GM12865 (cell line): ENCODE measurements at regions not wholly inside any gene's neighbourhood (a gene's known extent, or its start where the extent isn't known, plus 50 kb on each side); places are given as distances from the start of the nearest gene placed in this dataset.

Experiments
- DNase-seq: peaks from one replicate; pipeline ENCODE4 v3.0.0; 2010; ENCODE audit warnings: low read depth
- H3K4me3 ChIP-seq: 2 replicates; pipeline ENCODE4 v1.5.1; 2011; ENCODE audit warnings: mild to moderate bottlenecking, low read depth, low read length, control low read depth
- TF ChIP-seq, protein P1 (sequence below): IDR thresholded peaks from 2 replicates; pipeline ENCODE4 v1.5.1; 2011; ENCODE audit warnings: low read length, control low read depth, low read depth, inconsistent platforms; ENCODE audit not compliant: insufficient read depth; ENCODE audit errors: missing control alignments

DNA sequence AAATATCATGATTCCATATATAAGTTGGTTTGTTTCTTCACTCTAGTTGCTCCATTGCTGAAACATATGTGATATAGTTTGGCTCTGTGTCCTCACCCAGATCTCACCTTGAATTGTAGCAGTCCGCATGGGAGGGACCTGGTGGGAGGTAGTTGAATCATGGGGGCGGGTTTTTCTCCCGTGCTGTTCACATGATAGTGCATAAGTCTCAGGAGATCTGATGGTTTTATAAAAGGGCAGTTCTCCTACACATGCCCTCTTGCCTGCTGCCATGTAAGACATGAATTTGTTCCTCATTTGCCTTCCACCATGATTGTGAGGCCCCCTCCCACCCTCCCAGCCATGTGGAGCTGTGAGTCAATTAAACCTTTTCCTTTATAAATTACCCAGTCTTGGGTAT, 915.5 kb downstream of the KCNJ2 start:
- TF ChIP-seq, protein P1, sequence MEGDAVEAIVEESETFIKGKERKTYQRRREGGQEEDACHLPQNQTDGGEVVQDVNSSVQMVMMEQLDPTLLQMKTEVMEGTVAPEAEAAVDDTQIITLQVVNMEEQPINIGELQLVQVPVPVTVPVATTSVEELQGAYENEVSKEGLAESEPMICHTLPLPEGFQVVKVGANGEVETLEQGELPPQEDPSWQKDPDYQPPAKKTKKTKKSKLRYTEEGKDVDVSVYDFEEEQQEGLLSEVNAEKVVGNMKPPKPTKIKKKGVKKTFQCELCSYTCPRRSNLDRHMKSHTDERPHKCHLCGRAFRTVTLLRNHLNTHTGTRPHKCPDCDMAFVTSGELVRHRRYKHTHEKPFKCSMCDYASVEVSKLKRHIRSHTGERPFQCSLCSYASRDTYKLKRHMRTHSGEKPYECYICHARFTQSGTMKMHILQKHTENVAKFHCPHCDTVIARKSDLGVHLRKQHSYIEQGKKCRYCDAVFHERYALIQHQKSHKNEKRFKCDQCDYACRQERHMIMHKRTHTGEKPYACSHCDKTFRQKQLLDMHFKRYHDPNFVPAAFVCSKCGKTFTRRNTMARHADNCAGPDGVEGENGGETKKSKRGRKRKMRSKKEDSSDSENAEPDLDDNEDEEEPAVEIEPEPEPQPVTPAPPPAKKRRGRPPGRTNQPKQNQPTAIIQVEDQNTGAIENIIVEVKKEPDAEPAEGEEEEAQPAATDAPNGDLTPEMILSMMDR: no peak
- no peak overlapping the region for H3K4me3 ChIP-seq
- DNase-seq: no peak

DNA sequence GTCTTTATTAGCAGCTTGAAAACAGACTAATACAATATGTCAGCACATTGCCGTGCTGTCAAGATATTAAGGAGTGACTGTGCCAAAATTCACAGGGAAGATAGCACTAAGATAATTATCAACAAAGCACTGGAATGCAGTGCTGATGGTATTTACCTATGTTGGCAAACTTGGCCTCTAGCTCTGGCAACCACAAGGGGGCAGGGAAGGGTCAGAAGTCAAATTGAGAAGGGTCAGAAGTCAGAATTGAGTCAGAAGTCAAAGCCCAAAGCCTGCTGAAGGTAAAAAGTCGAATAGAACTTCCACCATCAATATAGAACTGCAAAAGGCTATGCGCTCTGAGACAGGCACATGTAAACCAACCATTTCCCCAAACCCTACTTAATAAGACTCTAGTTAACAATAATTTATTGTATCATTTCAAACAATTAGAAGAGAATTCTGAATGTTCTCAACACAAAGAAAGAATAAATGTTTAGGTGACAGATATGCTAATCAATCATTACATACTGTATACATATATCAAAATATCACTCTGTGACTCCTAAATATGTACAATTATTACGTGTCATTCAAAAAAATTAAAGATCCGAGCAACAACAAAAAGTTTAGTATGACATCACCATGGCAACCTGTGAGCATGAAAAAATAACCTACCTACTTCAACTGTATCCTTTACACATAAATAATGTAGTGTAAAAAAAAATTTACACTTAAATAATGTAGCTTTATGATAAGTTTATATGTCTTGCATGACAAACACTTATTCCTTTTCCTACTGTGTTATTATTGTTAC, 916.1 kb downstream of the KCNJ2 start:
- peak; percentile 34 for DNase-seq
- TF ChIP-seq, protein P1: peak; percentile 37

DNA sequence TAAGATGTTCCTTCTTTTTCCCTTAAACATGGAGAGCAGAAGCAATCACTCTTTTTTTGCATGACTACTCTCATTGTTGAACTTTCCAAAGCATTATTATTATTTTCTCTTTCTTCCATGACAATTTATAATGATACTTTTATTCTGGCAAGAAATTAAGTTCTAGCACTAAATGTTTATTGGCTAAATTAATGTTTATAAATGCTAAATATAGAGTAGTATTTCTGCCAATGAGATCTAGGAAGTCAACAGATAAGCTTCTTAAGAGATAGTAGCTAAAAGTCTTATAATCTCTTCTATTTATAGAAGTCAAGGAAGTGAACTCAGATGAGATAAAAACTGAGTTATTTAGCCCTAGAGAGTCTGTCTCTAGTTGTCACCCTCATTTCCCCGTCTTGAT, 920.1 kb downstream of the KCNJ2 start:
- DNase-seq: no peak
- TF ChIP-seq, protein P1: no peak
- no peak overlapping the region for H3K4me3 ChIP-seq

More for the DNA sequence above, 916.1 kb downstream of the KCNJ2 start:
- H3K4me3 ChIP-seq: no peak overlapping the region

DNA sequence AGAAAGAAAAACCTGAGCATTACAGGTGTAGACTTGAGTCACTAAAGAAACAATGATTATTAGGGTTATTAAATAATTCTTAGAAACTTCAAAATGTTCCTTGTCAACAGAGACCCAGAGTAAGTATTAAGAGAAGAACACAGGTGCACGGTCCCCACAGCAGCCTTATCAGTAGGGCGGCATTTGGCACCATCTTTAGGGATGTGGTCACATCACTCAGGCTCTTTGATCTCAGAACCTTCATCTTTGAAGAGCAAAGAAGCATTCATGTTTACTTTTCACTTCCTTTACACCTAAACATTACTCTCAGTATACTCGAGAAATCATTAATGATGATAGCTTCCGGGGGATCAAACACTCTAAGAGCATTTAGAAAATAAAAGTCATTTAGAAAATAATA, 928.7 kb downstream of the KCNJ2 start:
- TF ChIP-seq, protein P1: no peak
- no peak overlapping the region for H3K4me3 ChIP-seq
- no peak for DNase-seq

DNA sequence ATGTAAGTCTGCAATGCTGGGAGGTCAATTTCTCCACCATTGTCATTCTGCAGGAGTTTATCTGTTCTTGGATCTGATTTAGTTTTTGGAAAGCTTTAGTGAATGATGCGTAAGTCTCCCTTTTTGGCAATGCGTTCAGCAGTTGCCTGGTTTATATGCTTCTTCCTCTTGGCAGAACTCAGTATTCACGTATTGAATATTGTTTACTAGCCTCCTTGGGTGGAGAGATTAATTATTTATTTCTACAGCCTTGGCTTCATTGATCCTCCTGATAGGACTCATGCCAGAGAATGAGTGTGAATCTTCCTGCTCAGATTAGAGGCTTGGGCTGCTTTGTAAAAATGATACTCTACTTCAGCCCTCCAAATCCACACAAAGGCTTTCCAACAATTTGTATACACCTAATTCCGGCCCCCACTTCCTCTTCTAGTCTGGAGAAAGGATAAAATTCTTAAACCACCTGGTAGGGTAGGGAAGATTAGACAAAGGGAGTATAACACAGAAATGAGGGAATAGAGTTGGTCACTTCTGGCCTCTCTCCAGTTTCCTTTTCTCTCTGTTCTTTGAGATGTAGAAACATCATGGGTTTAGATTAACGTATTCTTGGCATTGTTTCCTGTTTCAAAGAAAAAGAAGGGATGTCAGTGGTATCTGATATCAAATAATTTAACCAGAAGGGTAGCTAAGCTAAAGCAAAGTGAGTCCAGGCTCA, 929.8 kb downstream of the KCNJ2 start:
- TF ChIP-seq, protein P1: no peak
- no peak overlapping the region for H3K4me3 ChIP-seq
- no peak for DNase-seq

DNA sequence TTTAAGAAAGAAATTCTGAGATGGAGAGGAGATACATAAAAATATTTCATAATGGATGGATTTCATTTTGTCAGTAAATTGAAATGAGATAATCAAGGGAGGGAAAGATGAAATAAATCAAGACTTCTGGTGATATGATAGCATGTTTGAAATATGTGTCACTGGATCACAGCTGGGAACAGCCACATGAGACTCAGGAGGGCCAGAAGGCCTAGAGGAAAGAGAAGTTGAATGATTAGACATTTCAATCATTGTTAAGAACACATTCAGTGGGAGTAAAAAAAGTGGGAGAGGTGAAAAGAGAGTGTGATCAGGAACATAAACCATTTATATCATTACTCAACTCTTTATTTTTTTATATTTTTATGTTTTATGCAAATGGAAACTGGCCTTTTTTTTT, 933.4 kb downstream of the KCNJ2 start:
- H3K4me3 ChIP-seq: no peak overlapping the region
- TF ChIP-seq, protein P1: no peak
- DNase-seq: no peak
